OCI-LY1 (cell line): ENCODE measurements at regions not wholly inside any gene's neighbourhood (a gene's known extent, or its start where the extent isn't known, plus 50 kb on each side); places are given as distances from the start of the nearest gene placed in this dataset.
A peak's percentile ranks its signal among the peaks of the same experiment; 100 is the strongest.

ENCODE experiments used
- H2AFZ ChIP-seq: fragments of 200-600 bp; sonication (generic), shearing (Covaris generic); 2 replicates; pipeline ENCODE4 v1.6.0; 2014; ENCODE audit warnings: antibody characterized with exemption, mild to moderate bottlenecking, low read length
- H3F3A ChIP-seq: fragments of 200-600 bp; sonication (generic), shearing (Covaris generic); 2 replicates; pipeline ENCODE4 v1.6.0; 2014; ENCODE audit warnings: mild to moderate bottlenecking, antibody characterized with exemption, low read length, moderate library complexity; ENCODE audit not compliant: insufficient read depth
- H3K27ac ChIP-seq: fragments of 200-600 bp; sonication (generic); 2 replicates; pipeline ENCODE4 v1.5.1; 2014; ENCODE audit warnings: low read length, mixed run types, mild to moderate bottlenecking, low read depth; ENCODE audit not compliant: poor library complexity, severe bottlenecking
- H3K27me3 ChIP-seq: fragments of 200-600 bp; sonication (generic); 2 replicates; pipeline ENCODE4 v1.6.0; 2014; ENCODE audit warnings: antibody characterized with exemption, mild to moderate bottlenecking, low read length, moderate library complexity; ENCODE audit not compliant: insufficient read depth
- H3K36me3 ChIP-seq: fragments of 200-600 bp; sonication (generic); 2 replicates; pipeline ENCODE4 v1.6.1; 2014; ENCODE audit warnings: mild to moderate bottlenecking, antibody characterized with exemption, low read length, moderate library complexity, mixed read lengths; ENCODE audit not compliant: insufficient read depth
- H3K4me1 ChIP-seq: fragments of 200-600 bp; sonication (generic); 2 replicates; pipeline ENCODE4 v1.5.1; 2014; ENCODE audit warnings: mild to moderate bottlenecking, low read length, moderate library complexity; ENCODE audit not compliant: insufficient read depth, severe bottlenecking
- H3K4me2 ChIP-seq: fragments of 200-600 bp; sonication (generic), shearing (Covaris generic); 2 replicates; pipeline ENCODE4 v1.6.1; 2014; ENCODE audit warnings: low read length
- H3K4me3 ChIP-seq: fragments of 200-600 bp; sonication (generic); 2 replicates; pipeline ENCODE4 v1.5.1; 2014; ENCODE audit warnings: low read length, low read depth, mild to moderate bottlenecking, mixed read lengths; ENCODE audit not compliant: poor library complexity, severe bottlenecking
- H3K79me2 ChIP-seq: fragments of 200-600 bp; shearing (Covaris generic); 2 replicates; pipeline ENCODE4 v1.6.1; 2016; ENCODE audit warnings: mixed run types, low read length, mixed read lengths; ENCODE audit not compliant: insufficient read depth
- H3K9ac ChIP-seq: fragments of 200-600 bp; sonication (generic), shearing (Covaris generic); 2 replicates; pipeline ENCODE4 v1.6.1; 2014; ENCODE audit warnings: mild to moderate bottlenecking, low read length, mixed read lengths
- H3K9me2 ChIP-seq: fragments of 200-600 bp; sonication (generic), shearing (Covaris generic); 2 replicates; pipeline ENCODE4 v1.6.1; 2014; ENCODE audit warnings: low read depth, mild to moderate bottlenecking, low read length, mixed read lengths
- H3K9me3 ChIP-seq: fragments of 200-600 bp; shearing (Covaris generic); 2 replicates; pipeline ENCODE4 v1.6.1; 2014; ENCODE audit warnings: low read length, mixed read lengths
- H4K20me1 ChIP-seq: fragments of 200-600 bp; sonication (generic), shearing (Covaris generic); 2 replicates; pipeline ENCODE4 v1.6.0; 2016; ENCODE audit warnings: mild to moderate bottlenecking, low read length; ENCODE audit not compliant: insufficient read depth
- EZH2 ChIP-seq: fragments of 200-600 bp; sonication (generic), shearing (Covaris generic); IDR thresholded peaks from 2 replicates; pipeline ENCODE4 v1.8.0; 2017; ENCODE audit warnings: borderline replicate concordance, mixed run types, mild to moderate bottlenecking, antibody characterized with exemption, low read length, moderate library complexity, mixed read lengths
- TF ChIP-seq, protein P1 (sequence below): fragments of 200-600 bp; sonication (generic), shearing (Covaris generic); IDR thresholded peaks from 2 replicates; pipeline ENCODE4 v1.5.1; 2017; ENCODE audit warnings: mild to moderate bottlenecking, antibody characterized with exemption, low read length, moderate library complexity, mixed read lengths

GRCh38 chr13:44191103-44191502, 182.5 kb upstream of the SERP2 start:
- TF ChIP-seq EZH2 = no peak
- TF ChIP-seq, protein P1, sequence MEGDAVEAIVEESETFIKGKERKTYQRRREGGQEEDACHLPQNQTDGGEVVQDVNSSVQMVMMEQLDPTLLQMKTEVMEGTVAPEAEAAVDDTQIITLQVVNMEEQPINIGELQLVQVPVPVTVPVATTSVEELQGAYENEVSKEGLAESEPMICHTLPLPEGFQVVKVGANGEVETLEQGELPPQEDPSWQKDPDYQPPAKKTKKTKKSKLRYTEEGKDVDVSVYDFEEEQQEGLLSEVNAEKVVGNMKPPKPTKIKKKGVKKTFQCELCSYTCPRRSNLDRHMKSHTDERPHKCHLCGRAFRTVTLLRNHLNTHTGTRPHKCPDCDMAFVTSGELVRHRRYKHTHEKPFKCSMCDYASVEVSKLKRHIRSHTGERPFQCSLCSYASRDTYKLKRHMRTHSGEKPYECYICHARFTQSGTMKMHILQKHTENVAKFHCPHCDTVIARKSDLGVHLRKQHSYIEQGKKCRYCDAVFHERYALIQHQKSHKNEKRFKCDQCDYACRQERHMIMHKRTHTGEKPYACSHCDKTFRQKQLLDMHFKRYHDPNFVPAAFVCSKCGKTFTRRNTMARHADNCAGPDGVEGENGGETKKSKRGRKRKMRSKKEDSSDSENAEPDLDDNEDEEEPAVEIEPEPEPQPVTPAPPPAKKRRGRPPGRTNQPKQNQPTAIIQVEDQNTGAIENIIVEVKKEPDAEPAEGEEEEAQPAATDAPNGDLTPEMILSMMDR = no peak
- H3K27me3 ChIP-seq = no peaks in the 10 kb centered on the region

DNA sequence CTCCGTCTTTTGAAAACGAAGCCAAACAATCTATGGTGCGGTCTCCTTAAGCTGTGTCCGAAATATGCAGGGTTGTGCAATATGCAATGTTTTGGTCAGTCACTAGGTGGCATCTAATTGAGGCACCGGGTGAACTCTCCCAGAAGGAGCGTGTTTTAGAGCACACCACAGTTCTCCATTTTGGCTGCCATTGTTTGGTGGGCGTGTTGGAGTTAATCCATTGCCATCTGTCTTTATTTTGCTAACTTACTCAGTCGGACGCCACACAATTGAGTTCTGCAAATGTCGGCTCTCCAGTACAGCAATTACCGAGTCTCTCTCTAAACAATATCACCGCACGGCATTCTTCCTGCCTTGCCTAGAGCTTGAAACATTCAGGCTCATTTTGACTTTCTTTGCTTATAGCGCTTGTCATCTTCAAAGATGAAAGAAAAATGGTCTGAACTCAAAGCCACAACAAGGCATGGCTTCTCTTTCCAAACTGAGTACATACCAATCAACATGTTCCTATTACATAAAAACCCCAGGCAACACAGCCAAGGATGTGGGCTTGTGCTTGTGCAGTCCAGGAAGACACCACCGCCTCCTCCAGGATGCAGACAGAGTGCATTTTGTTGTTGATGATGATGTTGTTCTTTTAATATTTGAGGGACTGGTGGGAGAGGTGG, 182.0 kb upstream of the SERP2 start:
- Histone ChIP-seq H3K9ac (no peak overlapping the region), H3K27ac (no peak overlapping the region), H3K36me3 (no peaks in the 10 kb centered on the region), H4K20me1 (no peaks in the 10 kb centered on the region), H3K79me2 (no peaks in the 10 kb centered on the region), H3K4me2 (no peak overlapping the region), H3K4me1 (no peaks in the 10 kb centered on the region), H3K27me3 (no peaks in the 10 kb centered on the region), H3K9me3 (no peaks in the 10 kb centered on the region), H3F3A (no peaks in the 10 kb centered on the region), H3K4me3 (no peak overlapping the region), H2AFZ (no peak overlapping the region), H3K9me2 (no peaks in the 10 kb centered on the region)
- TF ChIP-seq, protein P1 = peak; percentile 78
- TF ChIP-seq EZH2 = no peak

More at GRCh38 chr13:44191103-44191502, 182.5 kb upstream of the SERP2 start:
- Histone ChIP-seq H3K36me3 (no peaks in the 10 kb centered on the region), H3K79me2 (no peaks in the 10 kb centered on the region), H3K4me2 (no peak overlapping the region), H3K9me2 (no peaks in the 10 kb centered on the region), H3K9ac (no peak overlapping the region), H2AFZ (no peak overlapping the region), H3F3A (no peaks in the 10 kb centered on the region), H3K4me3 (no peak overlapping the region), H3K27ac (no peak overlapping the region), H3K4me1 (no peaks in the 10 kb centered on the region), H4K20me1 (no peaks in the 10 kb centered on the region), H3K9me3 (no peaks in the 10 kb centered on the region)

GRCh38 chr13:44193731-44194130, 179.9 kb upstream of the SERP2 start:
- Histone ChIP-seq H3K27me3 (no peaks in the 10 kb centered on the region), H3K36me3 (no peaks in the 10 kb centered on the region), H3K27ac (no peak overlapping the region), H2AFZ (no peak overlapping the region), H3K4me1 (no peaks in the 10 kb centered on the region), H3K4me3 (no peak overlapping the region), H3K9me3 (no peaks in the 10 kb centered on the region), H3K9me2 (no peaks in the 10 kb centered on the region), H3F3A (no peaks in the 10 kb centered on the region), H3K9ac (no peak overlapping the region), H3K4me2 (no peak overlapping the region), H3K79me2 (no peaks in the 10 kb centered on the region), H4K20me1 (no peaks in the 10 kb centered on the region)
- TF ChIP-seq, protein P1 = no peak
- TF ChIP-seq EZH2 = no peak
